Activated naive CD4-positive, alpha-beta T cell treated with anti-CD3 and anti-CD28 coated beads, Interleukin-2, amount 50 U/mL, for 72 hours (primary cell): ENCODE measurements at regions not wholly inside any gene's neighbourhood (a gene's known extent, or its start where the extent isn't known, plus 50 kb on each side); places are given as distances from the start of the nearest gene placed in this dataset.
"Not testable (repeated sequence)": the region's sequence is repeated elsewhere in the genome, so short reads cannot be mapped to it uniquely, and the experiment has no call there.

ENCODE experiments used
- ATAC-seq, 2 donors: fragments of 150-1000 bp; cut with Tn5 transposase; 2 replicates each; pipeline ENCODE4 v1.10.0; 2021; ENCODE audit warnings: mild to moderate bottlenecking in 2 of 2, moderate library complexity in 2 of 2
- DNase-seq, 2 donors: peaks; one replicate each; pipeline ENCODE4 v3.0.0; 2021 to 2022; ENCODE audit warnings: low spot score in 2 of 2
- H3K27ac Mint-ChIP-seq, 2 donors: one replicate each; pipeline ENCODE4 v1.8.0; 2022; ENCODE audit warnings: mild to moderate bottlenecking in 2 of 2, mixed read lengths in 2 of 2
- H3K36me3 Mint-ChIP-seq, 2 donors: one replicate each; pipeline ENCODE4 v1.8.0; 2022; ENCODE audit warnings: mixed read lengths in 2 of 2
- H3K9me3 Mint-ChIP-seq, 2 donors: one replicate each; pipeline ENCODE4 v1.8.0; 2022; ENCODE audit warnings: mixed read lengths in 2 of 2

DNA sequence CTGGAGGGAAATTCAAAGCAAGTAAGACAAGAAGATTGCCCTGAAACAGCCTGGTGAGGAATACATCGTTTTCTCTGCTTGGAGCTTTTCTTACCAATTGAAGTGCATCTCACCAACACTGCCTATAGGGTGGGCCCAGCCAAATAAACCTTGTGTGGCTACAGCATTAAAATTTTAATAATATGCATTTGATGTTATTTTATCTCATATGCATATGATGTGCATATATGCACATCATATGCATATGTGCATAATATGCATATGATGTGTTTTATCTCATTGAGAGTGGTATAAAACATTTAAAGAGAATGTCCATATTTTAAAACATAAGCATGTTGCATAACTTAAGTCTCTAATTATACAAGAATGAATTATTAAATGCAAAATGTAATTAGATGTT, 328.6 kb upstream of the ARID1B start:
- H3K9me3 Mint-ChIP-seq, result peaks cover 0 to 3% of the 10 kb centered on the region in 2 donors
- DNase-seq, result no peak
- H3K27ac Mint-ChIP-seq, result no peak overlapping the region
- H3K36me3 Mint-ChIP-seq, result peaks cover 0 to 4% of the 10 kb centered on the region in 2 donors
- ATAC-seq, result no peak

DNA sequence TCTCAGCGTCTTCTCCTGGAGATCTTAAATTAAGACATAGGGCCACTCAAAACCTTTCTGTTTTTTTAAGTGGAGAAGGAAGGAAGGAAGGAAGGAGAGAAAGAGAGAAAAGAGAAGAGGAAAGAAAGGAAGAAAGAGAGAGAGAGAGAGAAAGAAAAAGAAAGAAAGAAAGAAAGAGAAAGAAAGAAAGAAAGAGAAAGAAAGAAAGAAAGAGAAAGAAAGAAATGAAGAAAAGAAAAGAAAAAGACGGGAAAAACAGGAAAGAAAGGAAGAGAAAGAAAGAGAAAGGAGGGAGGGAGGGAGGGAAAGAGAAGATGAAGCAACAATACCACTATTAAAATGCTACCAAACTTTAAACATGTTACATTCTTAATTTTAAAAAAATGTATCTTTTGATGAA, 336.5 kb upstream of the ARID1B start:
- Mint-ChIP-seq H3K36me3 (no peaks in the 10 kb centered on the region), H3K9me3 (no peaks in the 10 kb centered on the region), H3K27ac (no peak overlapping the region)
- no peak for DNase-seq
- ATAC-seq, result no peak

DNA sequence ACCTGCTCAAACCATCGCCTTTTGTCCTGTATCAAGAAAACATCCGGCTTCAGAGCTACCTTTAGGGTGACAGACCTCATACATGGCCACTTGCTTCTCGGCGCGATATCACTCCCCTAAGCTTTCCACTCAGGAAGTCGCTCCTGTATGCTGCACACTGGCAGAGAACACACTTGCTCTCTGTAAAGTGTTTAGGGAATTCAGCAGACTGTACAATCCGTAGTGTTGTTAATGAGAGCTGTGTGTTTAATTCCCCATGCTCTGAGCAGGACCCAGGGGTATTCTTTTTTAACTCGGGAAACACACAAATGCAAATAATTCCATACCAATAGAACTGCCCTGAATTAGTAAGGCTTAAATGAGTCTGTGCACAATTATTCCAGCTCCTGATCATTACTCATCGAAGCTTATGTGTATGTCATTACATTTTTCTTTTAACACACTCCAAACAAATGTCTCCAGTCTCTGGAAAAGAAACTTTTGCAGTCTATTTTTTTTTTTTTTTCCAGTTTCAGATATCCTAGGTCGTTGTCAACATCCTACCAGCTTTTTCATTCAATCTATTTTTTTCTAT, 338.7 kb upstream of the ARID1B start:
- DNase-seq (no peak), ATAC-seq (no peak)
- Mint-ChIP-seq H3K27ac (no peak overlapping the region), H3K36me3 (no peaks in the 10 kb centered on the region), H3K9me3 (no peaks in the 10 kb centered on the region)

DNA sequence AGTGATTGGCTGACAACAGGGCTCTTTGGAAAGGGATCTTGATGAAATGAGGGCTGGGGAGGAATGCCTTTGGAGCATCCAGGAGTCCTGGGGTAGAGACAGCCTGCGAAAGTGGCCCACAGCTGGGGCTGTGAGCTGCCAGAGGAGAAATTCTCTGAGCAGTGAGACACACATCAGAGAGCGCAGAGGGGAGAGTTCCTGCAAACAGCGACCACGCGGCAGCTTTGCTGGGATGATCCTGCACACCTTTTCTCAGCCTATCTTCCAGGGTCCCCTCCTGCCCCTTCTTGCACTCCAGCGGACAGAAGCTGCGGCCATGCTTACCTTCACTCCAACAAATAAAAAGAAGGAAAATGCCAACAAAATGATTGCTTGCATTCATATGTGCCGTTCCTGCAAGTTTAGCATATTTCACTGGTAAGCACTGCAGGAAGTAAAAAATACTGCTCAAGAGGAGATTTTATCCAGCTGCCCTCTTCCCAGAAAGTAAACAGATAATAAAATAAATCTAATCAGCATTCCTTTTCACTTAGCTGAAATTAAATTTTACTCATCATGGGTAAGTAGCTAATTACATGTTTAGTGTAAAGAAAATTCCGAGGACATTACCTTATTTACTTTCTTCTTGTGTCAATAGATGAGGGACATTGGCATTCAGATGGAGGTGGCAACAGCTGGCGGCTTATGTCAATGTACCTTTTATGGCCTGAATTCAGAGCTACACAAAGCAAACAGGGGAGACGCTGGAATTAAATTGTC, 339.9 kb upstream of the ARID1B start:
- ATAC-seq, result no peak

DNA sequence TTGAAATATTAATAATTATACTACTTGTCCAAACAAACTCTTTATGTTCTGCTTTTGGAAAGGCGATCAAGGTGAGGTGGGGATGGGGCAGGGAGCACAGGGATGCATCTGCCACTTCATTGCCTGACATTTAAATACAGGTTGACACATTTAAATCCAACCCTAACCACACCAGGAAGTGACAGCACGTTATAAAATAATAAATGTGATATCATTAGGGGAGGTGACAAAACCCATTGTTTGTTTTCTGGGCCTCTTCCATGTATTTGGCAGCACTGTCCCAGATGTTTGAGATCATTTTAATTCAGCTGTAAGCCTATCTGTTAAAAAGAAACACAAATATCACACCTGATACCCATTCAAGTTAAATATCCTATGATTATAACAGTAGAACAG, 342.4 kb upstream of the ARID1B start:
- ATAC-seq (no peak), DNase-seq (no peak)
- H3K9me3 Mint-ChIP-seq, result no peaks in the 10 kb centered on the region
- H3K36me3 Mint-ChIP-seq, result no peaks in the 10 kb centered on the region
- H3K27ac Mint-ChIP-seq, result no peak overlapping the region

More for the DNA sequence above, 339.9 kb upstream of the ARID1B start:
- DNase-seq, result no peak
- Mint-ChIP-seq H3K36me3 (no peaks in the 10 kb centered on the region), H3K9me3 (no peaks in the 10 kb centered on the region), H3K27ac (no peak overlapping the region)

DNA sequence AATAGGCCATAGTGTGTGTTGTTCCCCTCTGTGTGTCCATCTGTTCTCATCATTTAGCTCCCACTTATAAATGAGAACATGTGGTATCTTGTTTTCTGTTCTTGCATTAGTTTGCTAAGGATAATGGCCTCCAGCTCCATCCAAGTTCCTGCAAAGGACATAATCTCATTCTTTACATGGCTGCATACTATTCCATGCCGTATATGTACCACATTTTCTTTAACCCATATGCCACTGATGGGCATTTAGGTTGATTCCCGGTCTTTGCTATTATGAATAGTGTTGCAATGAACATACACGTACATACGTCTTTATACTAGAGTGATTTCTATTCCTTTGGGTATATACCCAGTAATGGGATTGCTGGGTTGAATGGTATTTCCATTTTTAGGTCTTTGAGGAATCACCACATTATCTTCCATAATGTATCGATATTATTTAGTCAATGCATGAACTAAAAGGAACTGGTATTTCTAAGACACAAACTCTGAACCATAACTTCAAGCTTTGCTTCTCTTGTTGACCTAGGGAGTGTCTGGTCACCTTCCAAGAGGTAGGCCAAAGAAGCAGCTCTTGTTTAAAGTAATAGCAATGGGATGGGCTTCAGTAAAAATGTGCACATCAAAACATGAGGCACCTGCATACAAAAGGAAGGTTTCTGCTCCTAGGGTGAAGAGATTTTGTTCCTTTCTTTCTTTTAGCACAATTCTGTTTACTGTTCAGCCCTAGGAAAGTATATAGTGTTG, 343.0 kb upstream of the ARID1B start:
- DNase-seq (no peak), ATAC-seq (no peak)
- Mint-ChIP-seq H3K27ac (no peak overlapping the region), H3K36me3 (no peaks in the 10 kb centered on the region), H3K9me3 (no peaks in the 10 kb centered on the region)

DNA sequence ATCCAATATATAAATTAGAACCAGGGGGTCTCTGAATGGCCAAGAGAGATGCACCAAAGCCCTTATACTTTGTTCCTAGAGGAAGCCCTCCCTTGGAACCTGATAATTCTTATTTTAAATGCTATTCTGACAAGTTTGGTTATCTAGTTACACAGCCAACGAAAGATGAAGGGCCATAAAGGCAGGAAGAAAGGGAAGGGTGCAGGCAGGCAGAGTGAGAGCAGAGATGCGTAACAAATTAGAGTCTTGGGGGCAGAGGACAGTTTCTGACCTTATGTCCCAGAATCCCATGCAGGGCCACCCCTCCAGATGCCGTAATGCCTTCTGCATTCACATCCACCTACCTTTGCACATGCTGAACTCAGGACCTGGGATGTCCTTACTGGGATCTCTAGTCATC, 344.6 kb upstream of the ARID1B start:
- DNase-seq (no peak), ATAC-seq (no peak)
- Mint-ChIP-seq H3K36me3 (no peaks in the 10 kb centered on the region), H3K27ac (no peak overlapping the region), H3K9me3 (no peaks in the 10 kb centered on the region)

DNA sequence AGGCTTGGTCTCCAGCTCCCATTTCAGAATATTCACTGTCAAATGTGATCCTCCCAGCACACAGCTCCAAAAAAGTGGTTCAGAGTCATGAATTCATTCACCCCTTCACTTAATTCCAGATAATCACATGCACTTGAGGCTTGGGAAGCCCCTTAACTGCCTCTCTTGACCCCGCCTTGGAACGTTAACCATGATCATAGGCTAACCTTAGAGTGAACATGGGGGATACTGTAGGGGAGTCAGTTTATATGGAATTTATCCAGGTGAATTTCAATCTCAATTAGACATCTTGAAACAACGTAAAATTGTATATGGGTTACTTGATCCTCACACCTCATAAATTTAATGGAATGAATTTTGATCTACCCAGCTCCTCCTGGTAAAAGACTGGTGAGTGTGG, 346.8 kb upstream of the ARID1B start:
- H3K36me3 Mint-ChIP-seq, result no peaks in the 10 kb centered on the region
- ATAC-seq (no peak), DNase-seq (no peak)
- no peak overlapping the region for H3K27ac Mint-ChIP-seq
- no peaks in the 10 kb centered on the region for H3K9me3 Mint-ChIP-seq

DNA sequence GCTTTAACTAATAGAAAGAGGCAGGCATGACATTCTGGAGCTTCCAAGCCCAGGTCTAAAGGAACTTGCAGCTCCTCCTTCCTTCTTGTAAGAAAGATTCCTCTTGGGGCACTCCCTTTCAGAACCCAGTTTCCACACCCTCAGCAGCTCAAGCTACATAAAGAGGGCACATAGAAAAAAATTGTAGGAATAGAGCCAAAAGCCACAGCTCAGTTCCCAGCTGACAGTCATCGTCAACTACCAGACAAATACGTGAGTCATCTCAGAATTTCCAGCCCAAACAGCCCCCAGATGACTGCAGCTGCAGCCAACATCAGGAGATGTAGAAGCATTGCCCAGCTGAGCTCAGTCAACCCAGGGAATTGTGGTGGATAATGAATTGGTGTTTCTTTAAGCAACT, 349.8 kb upstream of the ARID1B start:
- H3K36me3 Mint-ChIP-seq, result no peaks in the 10 kb centered on the region
- ATAC-seq (peak in 1 of 2 donors; percentile 20), DNase-seq (peak in 1 of 2 donors; percentile 5)

DNA sequence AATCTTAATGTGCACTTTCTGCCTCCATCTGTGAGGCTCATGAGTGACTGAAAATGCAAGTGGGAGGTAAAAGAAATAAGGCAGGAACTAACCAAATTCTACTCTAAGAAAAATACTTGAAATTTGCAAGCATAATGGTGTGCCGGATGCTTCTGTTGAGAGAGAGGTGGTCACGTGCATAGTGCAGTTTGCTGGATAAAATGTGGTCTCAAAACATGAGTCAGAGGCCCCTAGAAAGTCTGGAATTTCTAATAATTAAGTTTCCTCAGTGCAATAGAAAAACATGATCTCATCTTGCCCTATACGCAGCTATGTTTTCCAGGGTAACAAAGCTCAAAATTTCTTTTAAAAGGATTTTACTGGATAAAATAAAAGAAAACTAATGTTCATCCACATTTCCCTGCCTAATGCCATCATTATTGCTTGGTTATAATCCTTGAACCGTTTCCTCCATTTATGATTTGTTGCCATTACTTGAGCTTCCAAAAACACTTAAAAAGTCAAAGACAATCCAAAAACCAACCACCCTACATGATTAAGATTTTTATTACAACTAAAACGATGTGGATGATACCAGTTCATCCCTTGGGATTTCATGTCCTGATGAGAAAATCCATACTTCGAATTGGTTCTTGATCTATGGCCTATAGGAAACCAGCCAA, 351.7 kb upstream of the ARID1B start:
- Mint-ChIP-seq H3K36me3 (no peaks in the 10 kb centered on the region), H3K27ac (no peak overlapping the region), H3K9me3 (peaks cover 3 to 10% of the 10 kb centered on the region in 2 donors)
- DNase-seq (no peak), ATAC-seq (no peak)

More for the DNA sequence above, 349.8 kb upstream of the ARID1B start:
- H3K27ac Mint-ChIP-seq, result no peak overlapping the region
- peaks cover 0 to 6% of the 10 kb centered on the region in 2 donors for H3K9me3 Mint-ChIP-seq

DNA sequence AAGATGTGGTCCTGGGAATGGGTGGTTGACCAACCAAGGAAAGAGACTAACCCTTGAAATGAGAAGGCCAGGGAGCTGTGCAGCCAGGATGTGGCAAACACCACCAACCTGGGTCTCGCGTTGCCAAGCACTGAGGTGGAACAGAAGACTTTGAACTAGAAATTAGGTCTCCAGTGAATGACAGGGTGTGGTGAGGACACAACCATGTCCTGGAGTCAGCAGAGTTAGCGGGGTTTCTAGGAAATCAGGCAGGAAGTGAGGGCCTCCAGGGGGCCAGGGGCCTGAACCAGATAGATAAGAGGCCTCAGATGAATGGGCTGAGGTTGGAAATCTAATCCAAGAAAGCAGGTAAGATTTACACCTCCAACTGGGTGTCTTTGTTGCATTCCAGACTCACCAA, 353.3 kb upstream of the ARID1B start:
- Mint-ChIP-seq H3K36me3 (no peaks in the 10 kb centered on the region), H3K9me3 (peaks cover 3 to 10% of the 10 kb centered on the region in 2 donors), H3K27ac (peak overlapping the region; percentile 11 to 78)
- DNase-seq (peak in 1 of 2 donors; percentile 7), ATAC-seq (peak; percentile 78 to 89)

DNA sequence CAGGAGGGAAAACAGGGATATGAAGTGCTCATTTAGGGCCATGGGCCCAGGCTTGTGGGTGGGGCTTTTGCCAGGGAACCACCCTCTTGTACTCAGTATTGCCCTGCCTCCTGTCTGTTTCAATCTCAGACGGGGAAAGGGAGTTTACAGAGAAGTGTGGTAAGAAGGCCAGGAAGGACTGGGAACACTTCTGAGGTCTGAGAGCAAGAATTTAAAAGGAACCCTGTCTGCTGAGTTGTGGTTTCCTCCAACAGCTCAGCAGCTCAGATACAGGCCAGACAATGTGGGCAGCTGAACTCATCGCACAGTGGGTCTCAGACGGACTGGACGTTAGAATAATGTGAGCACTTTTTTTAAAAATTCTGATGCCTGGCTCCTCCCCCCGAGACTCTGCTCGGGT, 354.1 kb upstream of the ARID1B start:
- ATAC-seq (peak in 1 of 2 donors; percentile 27), DNase-seq (no peak)
- Mint-ChIP-seq H3K36me3 (no peaks in the 10 kb centered on the region), H3K27ac (peak overlapping the region; percentile 11 to 24), H3K9me3 (peaks cover 3 to 10% of the 10 kb centered on the region in 2 donors)

DNA sequence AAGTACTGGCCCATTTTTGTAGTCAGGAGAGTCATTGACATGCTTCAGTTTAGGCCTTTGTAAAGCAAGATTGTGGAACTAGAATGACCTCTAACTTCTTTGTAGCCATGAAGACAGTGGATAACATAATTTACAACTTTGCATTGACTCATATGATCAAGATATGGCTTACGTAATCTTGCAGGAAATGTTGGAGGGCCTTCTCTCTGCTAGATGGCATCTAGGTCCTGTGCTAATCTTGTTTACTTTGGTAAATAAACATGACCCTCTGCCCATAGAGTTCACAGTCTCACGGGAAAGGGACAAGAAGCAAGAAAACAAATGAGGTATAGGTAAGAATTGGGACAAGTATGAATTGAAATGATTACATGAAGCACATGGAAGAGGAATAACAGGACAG, 355.2 kb upstream of the ARID1B start:
- Mint-ChIP-seq H3K27ac (peak overlapping the region in 1 of 2 donors; percentile 2), H3K36me3 (no peaks in the 10 kb centered on the region), H3K9me3 (peaks cover 3 to 10% of the 10 kb centered on the region in 2 donors)
- DNase-seq (no peak), ATAC-seq (no peak)

DNA sequence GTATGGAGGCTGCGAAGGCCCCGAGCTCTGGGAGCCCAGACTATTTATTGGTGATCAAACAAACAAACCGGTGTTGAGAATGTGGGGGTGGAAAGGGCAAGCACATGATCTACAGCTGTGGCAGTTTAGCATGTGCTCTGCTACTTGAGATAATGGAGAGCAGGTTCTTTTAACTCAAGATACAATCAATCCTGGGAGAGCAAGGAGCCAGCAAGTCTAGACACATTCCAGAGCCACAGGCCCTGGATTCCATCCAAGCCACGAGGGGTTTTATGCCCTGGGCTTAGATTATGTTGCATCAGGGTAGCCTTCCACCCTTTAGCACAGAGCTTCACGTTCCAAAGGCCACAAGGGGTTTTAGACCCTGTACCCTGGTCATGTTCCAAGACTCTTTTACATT, 355.9 kb upstream of the ARID1B start:
- not testable (repeated sequence) for H3K36me3 Mint-ChIP-seq, H3K27ac Mint-ChIP-seq, DNase-seq, ATAC-seq
- H3K9me3 Mint-ChIP-seq, result peaks cover 3 to 10% of the 10 kb centered on the region in 2 donors

DNA sequence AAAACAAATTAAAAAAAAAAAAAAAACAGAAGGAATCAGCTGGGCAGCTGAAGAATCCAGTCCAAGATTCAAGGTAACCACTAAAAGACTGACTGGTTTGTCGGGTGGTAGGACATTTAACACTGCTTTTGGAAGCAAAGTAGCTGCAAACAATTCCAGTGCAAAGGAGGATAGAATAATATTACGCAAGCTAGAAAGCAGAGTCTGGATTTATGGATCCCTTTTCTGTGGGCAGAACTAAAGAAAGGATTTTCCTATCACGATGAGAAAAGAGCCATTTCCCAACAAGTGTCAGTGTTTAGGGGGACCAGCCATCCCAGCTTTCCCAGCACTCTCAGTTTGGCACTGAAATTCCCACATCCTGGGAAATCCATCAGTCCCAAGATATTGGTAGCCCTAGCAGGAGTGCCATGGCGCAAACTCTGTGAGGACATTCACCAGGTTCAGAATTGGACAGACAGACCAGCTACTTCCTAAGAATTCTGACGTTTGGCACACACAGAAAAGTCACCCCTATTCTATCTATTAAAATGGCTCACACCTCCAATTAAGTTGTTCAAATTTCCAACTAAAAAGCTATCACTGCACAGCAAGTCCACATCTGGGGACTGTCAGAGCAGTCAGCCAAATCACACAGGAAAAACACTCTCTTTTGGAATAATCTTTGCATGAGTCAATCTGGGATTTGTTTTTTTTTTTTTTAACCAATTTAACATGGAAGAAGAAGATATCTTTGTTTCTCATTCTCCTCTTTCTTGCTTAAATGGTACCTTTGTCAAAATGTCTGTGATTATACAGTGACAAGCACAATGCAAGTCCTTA, 356.8 kb upstream of the ARID1B start:
- Mint-ChIP-seq H3K9me3 (peaks cover 3 to 10% of the 10 kb centered on the region in 2 donors), H3K36me3 (no peaks in the 10 kb centered on the region), H3K27ac (no peak overlapping the region)
- ATAC-seq (no peak), DNase-seq (no peak)

DNA sequence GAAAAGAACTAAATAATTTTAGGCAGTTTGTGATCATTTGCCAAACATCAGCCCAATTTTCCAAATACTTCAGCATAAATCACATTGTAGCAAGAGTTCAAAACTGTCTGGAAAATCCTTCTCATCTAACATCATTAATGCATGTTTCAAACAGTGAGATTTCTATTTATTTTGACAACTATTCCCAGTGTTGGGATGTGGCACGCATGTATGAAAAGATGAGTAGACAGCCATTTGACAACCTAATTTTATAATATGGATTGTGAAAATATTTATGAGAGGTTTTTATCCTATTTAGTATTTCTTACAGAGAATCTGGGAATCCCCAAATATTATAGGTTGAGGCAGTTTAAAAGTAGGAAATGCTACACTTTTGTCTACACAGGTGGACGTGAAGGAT, 357.6 kb upstream of the ARID1B start:
- ATAC-seq, result no peak
- Mint-ChIP-seq H3K27ac (no peak overlapping the region), H3K9me3 (peaks cover 3 to 8% of the 10 kb centered on the region in 2 donors), H3K36me3 (no peaks in the 10 kb centered on the region)
- DNase-seq, result no peak
